HCT116 (cell line): ENCODE measurements at regions not wholly inside any gene's neighbourhood (a gene's known extent, or its start where the extent isn't known, plus 50 kb on each side); places are given as distances from the start of the nearest gene placed in this dataset.

Source experiments
- ATAC-seq: fragments of 200-7000 bp; cut with Tn5 transposase; 2 replicates; pipeline ENCODE4 v1.9.1; 2020; ENCODE audit warnings: mild to moderate bottlenecking, moderate library complexity
- BruUV-seq: library from RNA; stranded (reverse); fragments of 400-500 nt; replicated peaks from 2 replicates; lab custom pipeline; 2021; lab: Mats Ljungman, UMichigan
- CTCF ChIA-PET: fragments of 300-600 bp; sonication (Branson Sonifier 250); formaldehyde crosslinking; loops from one replicate; lab custom pipeline; 2021; ENCODE audit warnings: antibody characterized with exemption; lab: Charles Lee
- POLR2A ChIA-PET: fragments of 300-600, 350-600 bp; sonication (Branson Sonifier 250); formaldehyde crosslinking; loops from one replicate; lab custom pipeline; 2021; ENCODE audit warnings: antibody characterized with exemption; lab: Charles Lee
- RAD21 ChIA-PET, 2 experiments: fragments of 300-600 bp; sonication (Branson Sonifier 250); formaldehyde crosslinking; loops; one replicate each; lab custom pipeline; 2023; ENCODE audit warnings: low total read pairs in 2 of 2; ENCODE audit not compliant: uncharacterized antibody in 2 of 2, unreplicated experiment in 2 of 2, low non-redundant PET in 1 of 2; lab: Charles Lee
- DNase-seq: peaks from one replicate; pipeline ENCODE4 v3.0.0-alpha.2; 2010; ENCODE audit warnings: low read depth, low spot score
- H2AFZ ChIP-seq: fragments of 200-600 bp; shearing (Covaris generic), sonication (generic); 2 replicates; pipeline ENCODE4 v1.6.1; 2017; ENCODE audit warnings: low read depth, mixed run types, mixed read lengths, antibody characterized with exemption, low read length; ENCODE audit not compliant: poor library complexity, severe bottlenecking
- H3K27ac ChIP-seq: 2 replicates; pipeline ENCODE4 v1.5.1; 2012; ENCODE audit warnings: low read depth, low read length
- H3K27me3 ChIP-seq: fragments of 200-600 bp; sonication (generic); 2 replicates; pipeline ENCODE4 v1.6.1; 2016; ENCODE audit warnings: mixed run types, low read length, mixed read lengths; ENCODE audit not compliant: insufficient read depth
- H3K36me3 ChIP-seq, 2 experiments: fragments of 200-500 bp in 1 of 2; fragments of 200-600 bp in 1 of 2; sonication (Bioruptor generic) in 1 of 2; sonication (generic) in 1 of 2; 2 replicates each; pipeline versions ENCODE4 v1.5.1 to v1.6.1; 2014 to 2016; ENCODE audit warnings: low read length in 2 of 2, inconsistent platforms in 1 of 2, mixed read lengths in 1 of 2, mixed run types in 1 of 2; ENCODE audit not compliant: insufficient read depth in 2 of 2, control insufficient read depth in 1 of 2
- H3K4me1 ChIP-seq, 2 experiments: fragments of 200-600 bp in 1 of 2; sonication (generic) in 1 of 2; 2 replicates each; pipeline versions ENCODE4 v1.5.1 to v1.6.1; 2012 to 2017; ENCODE audit warnings: low read length in 2 of 2, inconsistent platforms in 1 of 2, mild to moderate bottlenecking in 1 of 2, mixed read lengths in 1 of 2, mixed run types in 1 of 2, moderate library complexity in 1 of 2; ENCODE audit not compliant: insufficient read depth in 2 of 2, control insufficient read depth in 1 of 2
- H3K4me2 ChIP-seq: fragments of 200-600 bp; sonication (generic); 2 replicates; pipeline ENCODE4 v1.6.1; 2017; ENCODE audit warnings: mixed run types, low read length, mixed read lengths
- H3K4me3 ChIP-seq, 2 experiments: fragments of 200-600 bp in 1 of 2; sonication (generic) in 1 of 2; replicated peaks in 1 of 2; 2 replicates each; pipeline ENCODE4 v1.5.1; 2011 to 2016; ENCODE audit warnings: low read length in 2 of 2, control low read depth in 1 of 2, low read depth in 1 of 2, mild to moderate bottlenecking in 1 of 2, mixed read lengths in 1 of 2, mixed run types in 1 of 2
- H3K79me2 ChIP-seq: fragments of 200-600 bp; sonication (generic); 2 replicates; pipeline ENCODE4 v1.6.1; 2017; ENCODE audit warnings: mild to moderate bottlenecking, mixed run types, low read length, moderate library complexity, mixed read lengths; ENCODE audit not compliant: insufficient read depth
- H3K9ac ChIP-seq: fragments of 200-600 bp; sonication (generic); 2 replicates; pipeline ENCODE4 v1.6.1; 2016; ENCODE audit warnings: low read length, mixed read lengths
- H3K9me2 ChIP-seq: fragments of 200-600 bp; sonication (generic), shearing (Covaris generic); 2 replicates; pipeline ENCODE4 v1.6.1; 2017; ENCODE audit warnings: mixed run types, mild to moderate bottlenecking, moderate library complexity; ENCODE audit not compliant: insufficient read depth
- H3K9me3 ChIP-seq, 2 experiments: fragments of 200-500 bp in 1 of 2; fragments of 200-600 bp in 1 of 2; sonication (Bioruptor generic) in 1 of 2; sonication (generic) in 1 of 2; 2 replicates each; pipeline ENCODE4 v1.6.1; 2014 to 2017; ENCODE audit warnings: low read length in 2 of 2, mixed read lengths in 2 of 2, inconsistent platforms in 1 of 2, low read depth in 1 of 2, mild to moderate bottlenecking in 1 of 2, mixed run types in 1 of 2, moderate library complexity in 1 of 2; ENCODE audit not compliant: control insufficient read depth in 1 of 2, insufficient read depth in 1 of 2
- H4K20me1 ChIP-seq: fragments of 200-600 bp; sonication (generic), shearing (Covaris generic); 2 replicates; pipeline ENCODE4 v1.6.1; 2017; ENCODE audit warnings: mixed run types, mild to moderate bottlenecking, moderate library complexity; ENCODE audit not compliant: insufficient read depth
- CBX3 ChIP-seq: IDR thresholded peaks from 2 replicates; pipeline ENCODE4 v1.6.1; 2012; ENCODE audit warnings: low read depth
- CEBPB ChIP-seq: IDR thresholded peaks from 2 replicates; pipeline ENCODE4 v1.6.1; 2012; ENCODE audit warnings: low read depth
- CTCF ChIP-seq, 3 experiments: fragments of 200-600 bp in 1 of 3; sonication (generic) in 1 of 3; IDR thresholded peaks in 2 of 3; conservative IDR thresholded peaks in 1 of 3; 2 replicates each; pipeline ENCODE4 v1.5.1; 2012 to 2017; ENCODE audit warnings: low read depth in 2 of 3, low read length in 2 of 3, antibody characterized with exemption in 1 of 3, borderline replicate concordance in 1 of 3, control low read depth in 1 of 3, mild to moderate bottlenecking in 1 of 3, mixed read lengths in 1 of 3, mixed run types in 1 of 3, moderate library complexity in 1 of 3; ENCODE audit not compliant: insufficient read depth in 1 of 3
- EZH2 ChIP-seq: fragments of 200-600 bp; sonication (generic); IDR thresholded peaks from 2 replicates; pipeline ENCODE4 v1.6.1; 2017; ENCODE audit warnings: antibody characterized with exemption, mixed run types
- FOSL1 ChIP-seq: IDR thresholded peaks from 2 replicates; pipeline ENCODE4 v1.6.1; 2012; ENCODE audit warnings: low read depth
- JUND ChIP-seq: IDR thresholded peaks from 2 replicates; pipeline ENCODE4 v1.6.1; 2012
- MAX ChIP-seq: IDR thresholded peaks from 2 replicates; pipeline ENCODE4 v1.6.1; 2012
- POLR2A ChIP-seq: IDR thresholded peaks from 2 replicates; pipeline ENCODE4 v1.7.0; 2011; ENCODE audit warnings: borderline replicate concordance; ENCODE audit not compliant: insufficient read depth, insufficient read length; ENCODE audit errors: extremely low read depth
- POLR2AphosphoS5 ChIP-seq: IDR thresholded peaks from 2 replicates; pipeline ENCODE4 v1.6.1; 2011; ENCODE audit warnings: mild to moderate bottlenecking, low read depth, low read length, moderate library complexity
- RAD21 ChIP-seq: IDR thresholded peaks from 2 replicates; pipeline ENCODE4 v1.6.1; 2012; ENCODE audit warnings: low read depth, mild to moderate bottlenecking
- SIN3A ChIP-seq: IDR thresholded peaks from 2 replicates; pipeline ENCODE4 v1.6.1; 2012; ENCODE audit warnings: low read depth
- SP1 ChIP-seq: IDR thresholded peaks from 2 replicates; pipeline ENCODE4 v1.6.1; 2012; ENCODE audit warnings: low read depth
- SRF ChIP-seq: IDR thresholded peaks from 2 replicates; pipeline ENCODE4 v1.6.1; 2012; ENCODE audit warnings: low read depth
- TCF7L2 ChIP-seq: IDR thresholded peaks from 2 replicates; pipeline ENCODE4 v1.7.0; 2011; ENCODE audit warnings: borderline replicate concordance, inconsistent platforms; ENCODE audit not compliant: insufficient read depth, insufficient read length; ENCODE audit errors: extremely low read depth
- YY1 ChIP-seq: IDR thresholded peaks from 2 replicates; pipeline ENCODE4 v1.6.1; 2011; ENCODE audit warnings: low read length, low read depth, moderate library complexity, mild to moderate bottlenecking; ENCODE audit not compliant: insufficient replicate concordance; ENCODE audit errors: extremely low read depth
- intact Hi-C: fragments of 100-400 bp; cut with micrococcal nuclease; formaldehyde crosslinking; loops from 2 replicates; pipeline ENCODE4 v1.10.0; 2022

- TF ChIP-seq SRF (no peak), CTCF (IDR thresholded peaks at IDR 0.05 in 2 of 3, conservative IDR thresholded peaks at IDR 0.05 in 1 of 3; ENCODE audit: borderline replicate concordance in 1 of 3, insufficient read depth in 1 of 3, low read depth in 2 of 3, low read length in 2 of 3) (peak in 1 of 3 experiments; percentile 27; a peak in 1 of 6 replicates)
- TF ChIP-seq, all 23 proteins: peak for 1
- BruUV-seq = no TSS peak
- intact Hi-C loops = no loop called here
- Histone ChIP-seq H3K9me3 (0 out of 4 replicates have a peak, but pooled peaks cover 0 to 3% of the 10 kb centered on the region in 2 experiments), H3K27ac (no peak overlapping the region), H3K4me3 (no peak overlapping the region), H3K27me3 (no peaks in the 10 kb centered on the region), H2AFZ (no peak overlapping the region), H3K9ac (no peak overlapping the region), H3K79me2 (no peaks in the 10 kb centered on the region), H4K20me1 (no peaks in the 10 kb centered on the region), H3K4me1 (no peaks in the 10 kb centered on the region), H3K36me3 (no peaks in the 10 kb centered on the region), H3K4me2 (no peak overlapping the region), H3K9me2 (no peaks in the 10 kb centered on the region)
- CTCF ChIA-PET = no interaction called here
- DNase-seq (no peak), ATAC-seq (no peak)
- POLR2A ChIA-PET = no interaction called here
- RAD21 ChIA-PET = no interaction called here
Observed at GRCh38 chr19:30696514-30696913, 324.3 kb downstream of the ZNF536 start.

DNA sequence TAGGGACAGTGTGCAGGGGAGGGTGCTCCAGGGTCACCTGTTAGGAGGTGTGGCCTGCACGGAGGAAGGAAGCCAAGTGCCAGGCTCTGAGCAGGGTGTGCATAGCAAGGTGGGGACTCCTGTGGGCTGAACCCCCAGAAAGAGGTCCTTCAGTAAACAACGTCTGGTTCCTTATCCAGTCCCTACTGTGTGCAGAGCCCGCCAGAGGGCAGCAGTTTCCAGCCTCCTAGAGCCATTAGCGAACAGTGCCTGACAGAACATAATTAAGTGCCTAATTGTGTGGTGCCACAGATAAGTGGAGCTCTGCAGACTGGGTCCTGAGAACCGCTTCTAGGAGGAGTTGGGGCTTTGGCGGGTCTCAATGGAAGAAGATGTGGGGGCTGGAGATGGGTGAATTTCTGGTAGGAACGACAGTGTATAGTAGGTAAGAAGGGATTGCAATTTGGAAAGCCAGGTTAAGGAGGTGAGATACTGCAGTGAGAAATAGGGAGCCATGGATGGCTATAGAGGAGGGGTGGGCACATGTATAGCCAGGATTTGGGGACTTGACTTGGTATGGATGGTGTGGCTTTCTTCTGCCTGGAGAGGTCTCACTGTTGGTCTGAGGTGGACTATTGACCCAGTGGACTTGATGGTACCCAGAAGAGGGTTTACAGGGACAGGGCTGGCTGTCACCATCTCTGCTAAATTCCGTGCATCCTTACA, 323.1 kb downstream of the ZNF536 start:
- H2AFZ ChIP-seq = no peak overlapping the region
- ChIA-PET POLR2A (no interaction called here), CTCF (no interaction called here), RAD21 (no interaction called here)
- no peaks in the 10 kb centered on the region for H3K79me2 ChIP-seq
- no peaks in the 10 kb centered on the region for H3K9me3 ChIP-seq
- no peaks in the 10 kb centered on the region for H4K20me1 ChIP-seq
- no peak overlapping the region for H3K27ac ChIP-seq
- H3K9ac ChIP-seq = no peak overlapping the region
- H3K36me3 ChIP-seq = no peaks in the 10 kb centered on the region
- H3K27me3 ChIP-seq = no peaks in the 10 kb centered on the region
- DNase-seq (no peak), ATAC-seq (peak; percentile 36; the same call in 1 of the 2 replicates)
- H3K4me2 ChIP-seq = no peak overlapping the region
- no peak overlapping the region for H3K4me3 ChIP-seq
- no TSS peak for BruUV-seq
- intact Hi-C loops = no loop called here
- H3K9me2 ChIP-seq = no peaks in the 10 kb centered on the region
- H3K4me1 ChIP-seq = no peaks in the 10 kb centered on the region
- 0 out of 2 replicates have a peak, but pooled peaks have one; percentile 10 for TF ChIP-seq RAD21
- TF ChIP-seq SIN3A = no peak
- no peak for TF ChIP-seq SP1
- TF ChIP-seq MAX = no peak
- TF ChIP-seq JUND = no peak
- TF ChIP-seq POLR2A = no peak
- no peak for TF ChIP-seq EZH2
- TF ChIP-seq YY1 = no peak
- no peak for TF ChIP-seq CBX3
- TF ChIP-seq CTCF (IDR thresholded peaks at IDR 0.05 in 2 of 3, conservative IDR thresholded peaks at IDR 0.05 in 1 of 3; ENCODE audit: borderline replicate concordance in 1 of 3, insufficient read depth in 1 of 3, low read depth in 2 of 3, low read length in 2 of 3) = peak in 2 of 3 experiments; percentile 33 to 35; a peak in 3 of 6 replicates
- TF ChIP-seq CEBPB = no peak
- no peak for TF ChIP-seq POLR2AphosphoS5
- TF ChIP-seq TCF7L2 = no peak
- TF ChIP-seq FOSL1 = no peak
